Loucy (cell line): ENCODE measurements at regions not wholly inside any gene's neighbourhood (a gene's known extent, or its start where the extent isn't known, plus 50 kb on each side); places are given as distances from the start of the nearest gene placed in this dataset.

Source experiments
- CTCF ChIP-seq: fragments of 200-600 bp; sonication (generic); conservative IDR thresholded peaks from 2 replicates; pipeline ENCODE4 v1.5.1; 2014; ENCODE audit warnings: mild to moderate bottlenecking, antibody characterized with exemption, low read length
- EZH2phosphoT487 ChIP-seq: fragments of 200-600 bp; IDR thresholded peaks from 2 replicates; pipeline ENCODE4 v1.6.1; 2018; ENCODE audit warnings: antibody characterized with exemption, mild to moderate bottlenecking, moderate library complexity, borderline replicate concordance

DNA sequence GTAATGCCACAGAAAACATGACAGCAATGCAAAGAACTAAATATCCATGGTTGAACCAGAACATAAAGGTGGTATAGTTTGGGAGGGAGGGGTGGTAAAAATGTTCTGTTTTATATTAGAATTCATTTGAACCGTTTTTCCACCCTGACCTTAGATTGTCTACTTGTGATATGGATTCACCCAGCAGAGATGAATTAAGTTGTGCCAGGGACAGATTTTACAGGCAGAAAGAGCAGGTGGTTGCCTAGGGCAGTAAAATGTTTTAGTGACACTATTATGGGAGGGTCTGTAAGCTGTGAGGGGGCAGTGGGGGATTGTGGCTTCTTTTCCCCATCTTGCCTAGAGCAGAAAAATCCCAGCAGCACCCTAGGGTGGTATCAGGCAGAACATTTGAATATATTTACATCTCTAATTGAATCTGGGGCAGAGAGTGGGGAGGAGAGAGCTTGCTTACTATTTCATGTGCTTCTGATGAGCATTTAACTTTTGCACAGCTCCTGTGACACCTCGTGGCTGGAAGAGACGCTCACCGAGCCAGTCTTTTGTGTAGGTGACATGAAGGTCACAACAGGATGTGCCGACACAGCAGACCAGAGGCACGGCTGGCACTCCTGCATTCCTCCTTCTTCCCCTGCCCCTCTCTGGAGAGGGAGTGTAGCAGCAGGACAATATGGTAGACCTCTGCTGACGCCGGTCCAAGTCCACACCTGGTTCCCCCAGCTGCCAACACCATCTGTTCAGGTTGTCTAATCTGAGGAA lies 452.3 kb downstream of the IRS2 start:
- TF ChIP-seq CTCF (no peak), EZH2phosphoT487 (no peak)
